ENCODE measurements at regions not wholly inside any gene's neighbourhood (a gene's known extent, or its start where the extent isn't known, plus 50 kb on each side); places are given as distances from the start of the nearest gene placed in this dataset.

- no peak for DNase-seq (ENCODE audit: extremely low spot score)
- no peak for TF ChIP-seq CTCF (IDR thresholded peaks at IDR 0.05; ENCODE audit: control extremely low read depth, extremely low read depth, low read depth, missing control alignments)
- POLR2A ChIA-PET = no interaction called here
- CTCF ChIA-PET = interaction anchor here (1.4 to 1.6 kb wide), 2 partner anchors 9 to 11 kb away, joined by 3 to 5 read pairs; no protein-coding TSS in a partner anchor
Measured at GRCh38 chr5:165370233-165370632, 1864.8 kb downstream of the MAT2B start.

GRCh38 chr5:165370794-165371193, 1865.4 kb downstream of the MAT2B start:
- DNase-seq (ENCODE audit: extremely low spot score) = no peak
- TF ChIP-seq CTCF (IDR thresholded peaks at IDR 0.05; ENCODE audit: control extremely low read depth, extremely low read depth, low read depth, missing control alignments) = no peak
- ChIA-PET CTCF (interaction anchor here (1.4 to 1.6 kb wide), 2 partner anchors 9 to 11 kb away, joined by 3 to 5 read pairs; no protein-coding TSS in a partner anchor), POLR2A (no interaction called here)

GRCh38 chr5:165375201-165375600, 1869.8 kb downstream of the MAT2B start:
- no peak for DNase-seq (ENCODE audit: extremely low spot score)
- POLR2A ChIA-PET = no interaction called here
- CTCF ChIA-PET = no interaction called here
- TF ChIP-seq CTCF (IDR thresholded peaks at IDR 0.05; ENCODE audit: control extremely low read depth, extremely low read depth, low read depth, missing control alignments) = no peak

GRCh38 chr5:165393839-165394238, 1888.4 kb downstream of the MAT2B start:
- no peak for TF ChIP-seq CTCF (IDR thresholded peaks at IDR 0.05; ENCODE audit: control extremely low read depth, extremely low read depth, low read depth, missing control alignments)
- no peak for DNase-seq (ENCODE audit: extremely low spot score)
- ChIA-PET CTCF (interaction anchor here (1.1 kb wide), 1 partner anchor 11 kb away, joined by 3 read pairs; no protein-coding TSS in a partner anchor), POLR2A (no interaction called here)

GRCh38 chr5:165397516-165397915, 1892.1 kb downstream of the MAT2B start:
- ChIA-PET CTCF (no interaction called here), POLR2A (no interaction called here)
- no peak for TF ChIP-seq CTCF (IDR thresholded peaks at IDR 0.05; ENCODE audit: control extremely low read depth, extremely low read depth, low read depth, missing control alignments)
- DNase-seq (ENCODE audit: extremely low spot score) = no peak

GRCh38 chr5:165400086-165400485, 1894.7 kb downstream of the MAT2B start:
- DNase-seq (ENCODE audit: extremely low spot score) = no peak
- ChIA-PET POLR2A (no interaction called here), CTCF (interaction anchor here (0.9 kb wide), 1 partner anchor 26 kb away, joined by 3 read pairs; no protein-coding TSS in a partner anchor)
- TF ChIP-seq CTCF (IDR thresholded peaks at IDR 0.05; ENCODE audit: control extremely low read depth, extremely low read depth, low read depth, missing control alignments) = no peak

- CTCF ChIA-PET = interaction anchor here (1.0 to 1.5 kb wide), 2 partner anchors 8 to 11 kb away, joined by 3 read pairs; no protein-coding TSS in a partner anchor
- TF ChIP-seq CTCF (IDR thresholded peaks at IDR 0.05; ENCODE audit: control extremely low read depth, extremely low read depth, low read depth, missing control alignments) = no peak
- POLR2A ChIA-PET = no interaction called here
- DNase-seq (ENCODE audit: extremely low spot score) = no peak
Measured at GRCh38 chr5:165404917-165405316, 1899.5 kb downstream of the MAT2B start.

Data from GM10248 (cell line).